ENCODE measurements at regions not wholly inside any gene's neighbourhood (a gene's known extent, or its start where the extent isn't known, plus 50 kb on each side); places are given as distances from the start of the nearest gene placed in this dataset.

- no peak for DNase-seq
These were observed 184.0 kb downstream of the MED10 start for GRCh38 chr5:6194261-6194875.

- no peak for DNase-seq
These were observed 185.0 kb downstream of the MED10 start for GRCh38 chr5:6193310-6193709.

- DNase-seq = no peak
These were observed 187.5 kb downstream of the MED10 start for GRCh38 chr5:6190838-6191237.

GRCh38 chr5:6188976-6189375 is 189.4 kb downstream of the MED10 start:
- no peak for DNase-seq

GRCh38 chr5:6188344-6188743 is 190.0 kb downstream of the MED10 start:
- no peak for DNase-seq

GRCh38 chr5:6187501-6187900 is 190.8 kb downstream of the MED10 start:
- DNase-seq = no peak

- DNase-seq = no peak
These were observed 192.8 kb downstream of the MED10 start for GRCh38 chr5:6185574-6185973.

GRCh38 chr5:6184481-6184880 is 193.9 kb downstream of the MED10 start:
- no peak for DNase-seq

- DNase-seq = no peak
These were observed 194.7 kb downstream of the MED10 start for GRCh38 chr5:6183391-6184390.

- no peak for DNase-seq
These were observed 196.0 kb downstream of the MED10 start for GRCh38 chr5:6182271-6182815.

- no peak for DNase-seq
These were observed 196.5 kb downstream of the MED10 start for GRCh38 chr5:6181871-6182270.

- no peak for DNase-seq
These were observed 197.1 kb downstream of the MED10 start for GRCh38 chr5:6181147-6181729.

- no peak for DNase-seq
These were observed 198.0 kb downstream of the MED10 start for GRCh38 chr5:6180231-6180872.

- no peak for DNase-seq
These were observed 199.4 kb downstream of the MED10 start for GRCh38 chr5:6178846-6179532.

- DNase-seq = no peak
These were observed 200.4 kb downstream of the MED10 start for GRCh38 chr5:6177926-6178325.

GRCh38 chr5:6176102-6176693 is 202.1 kb downstream of the MED10 start:
- DNase-seq = no peak

GRCh38 chr5:6175172-6175854 is 203.0 kb downstream of the MED10 start:
- DNase-seq = no peak

- DNase-seq = no peak
These were observed 208.7 kb downstream of the MED10 start for GRCh38 chr5:6169660-6170059.

GRCh38 chr5:6166698-6167394 is 211.5 kb downstream of the MED10 start:
- no peak for DNase-seq

GRCh38 chr5:6163913-6164312 is 214.4 kb downstream of the MED10 start:
- no peak for DNase-seq

- DNase-seq = no peak
These were observed 216.2 kb downstream of the MED10 start for GRCh38 chr5:6162175-6162574.

All from OCI-M1 (cell line).